GM12878 (cell line): ENCODE measurements at regions not wholly inside any gene's neighbourhood (a gene's known extent, or its start where the extent isn't known, plus 50 kb on each side); places are given as distances from the start of the nearest gene placed in this dataset.

Experiments used
- ATAC-seq: fragments of 200-7000 bp; cut with Tn5 transposase; 3 replicates; pipeline ENCODE4 v1.9.1; 2020; ENCODE audit warnings: mild to moderate bottlenecking, moderate library complexity
- BruUV-seq: library from RNA; stranded (reverse); fragments of 400-500 nt; replicated peaks from 2 replicates; lab custom pipeline; 2021; lab: Mats Ljungman, UMichigan
- CTCF ChIA-PET: fragments of 300-600 bp; sonication (Branson Sonifier 250); formaldehyde crosslinking; extraction: SDS; loops from one replicate; lab custom pipeline; 2021; ENCODE audit warnings: inconsistent platforms; lab: Yijun Ruan, JAX
- POLR2A ChIA-PET: fragments of 350-600 bp; formaldehyde crosslinking; extraction: SDS; loops from one replicate; lab custom pipeline; 2021; ENCODE audit warnings: inconsistent platforms; lab: Charles Lee
- RAD21 ChIA-PET: fragments of 300-600 bp; sonication (Branson Sonifier 250); formaldehyde crosslinking; loops from one replicate; lab custom pipeline; 2023; ENCODE audit warnings: antibody characterized with exemption; ENCODE audit not compliant: unreplicated experiment; lab: Charles Lee
- SMC1A ChIA-PET: fragments of 300-600 bp; sonication (Branson Sonifier 250); formaldehyde crosslinking; loops from one replicate; lab custom pipeline; 2023; ENCODE audit not compliant: unreplicated experiment, uncharacterized antibody; lab: Charles Lee
- DNase-seq: peaks from one replicate; pipeline ENCODE4 v3.0.0-alpha.2; 2011; ENCODE audit warnings: low read depth, low spot score
- FAIRE-seq: peaks from 3 replicates; lab custom pipeline; 2011; peaks lifted over from hg19 to GRCh38; lab: Jason Lieb, UNC
- H2AFZ ChIP-seq: 2 replicates; pipeline ENCODE4 v1.6.0; 2011; ENCODE audit warnings: low read depth, low read length, control low read depth; ENCODE audit not compliant: control insufficient read depth
- H3K27ac ChIP-seq: 2 replicates; pipeline ENCODE4 v1.5.1; 2011; ENCODE audit warnings: control low read depth; ENCODE audit not compliant: control insufficient read depth, insufficient read depth
- H3K27me3 ChIP-seq, 2 experiments: replicated peaks in 1 of 2; 2 replicates each; pipeline versions ENCODE4 v1.6.0 to v1.6.1; 2011; ENCODE audit warnings: low read length in 1 of 2; ENCODE audit not compliant: control insufficient read depth in 2 of 2, insufficient read depth in 2 of 2
- H3K36me3 ChIP-seq, 2 experiments: 2 replicates each; pipeline ENCODE4 v1.5.1; 2011; ENCODE audit warnings: low read length in 1 of 2; ENCODE audit not compliant: control insufficient read depth in 2 of 2, insufficient read depth in 2 of 2
- H3K4me1 ChIP-seq: 2 replicates; pipeline ENCODE4 v1.6.1; 2011; ENCODE audit warnings: mild to moderate bottlenecking, low read length, moderate library complexity, mixed read lengths; ENCODE audit not compliant: control insufficient read depth, insufficient read depth
- H3K4me2 ChIP-seq: 2 replicates; pipeline ENCODE4 v1.6.0; 2011; ENCODE audit warnings: control low read depth; ENCODE audit not compliant: control insufficient read depth, insufficient read depth
- H3K4me3 ChIP-seq: fragments of 200-600 bp; sonication (generic); 2 replicates; pipeline ENCODE4 v1.5.1; 2016
- H3K79me2 ChIP-seq: 2 replicates; pipeline ENCODE4 v1.6.0; 2011; ENCODE audit warnings: low read length; ENCODE audit not compliant: control insufficient read depth, insufficient read depth
- H3K9ac ChIP-seq: 2 replicates; pipeline ENCODE4 v1.8.0; 2011; ENCODE audit warnings: low read length, control low read depth, mixed read lengths; ENCODE audit not compliant: control insufficient read depth, insufficient read depth
- H3K9me3 ChIP-seq: replicated peaks from 3 replicates; pipeline ENCODE4 v1.5.1; 2011; ENCODE audit warnings: mild to moderate bottlenecking, low read length; ENCODE audit not compliant: control insufficient read depth, insufficient read depth
- H4K20me1 ChIP-seq: 2 replicates; pipeline ENCODE4 v1.6.0; 2011; ENCODE audit not compliant: control insufficient read depth, insufficient read depth
- BRCA1 ChIP-seq: IDR thresholded peaks from 2 replicates; pipeline ENCODE4 v1.6.1; 2011; ENCODE audit warnings: low read depth, low read length, improper control_type of control experiment
- CBFB ChIP-seq: IDR thresholded peaks from 2 replicates; pipeline ENCODE4 v1.6.1; 2016; ENCODE audit warnings: antibody characterized with exemption, low read depth
- CHD1 ChIP-seq: IDR thresholded peaks from 2 replicates; pipeline ENCODE4 v1.6.1; 2012; ENCODE audit warnings: low read depth, low read length, improper control_type of control experiment
- GATAD2B ChIP-seq: fragments of 450-650 bp; conservative IDR thresholded peaks from 2 replicates; pipeline ENCODE4 v1.6.1; 2017; ENCODE audit warnings: low read depth, mild to moderate bottlenecking, moderate library complexity
- HDGF ChIP-seq: fragments of 450-650 bp; IDR thresholded peaks from 2 replicates; pipeline ENCODE4 v1.6.1; 2016; ENCODE audit warnings: antibody characterized with exemption
- JUNB ChIP-seq: IDR thresholded peaks from 2 replicates; pipeline ENCODE4 v1.6.1; 2016; ENCODE audit warnings: antibody characterized with exemption, mild to moderate bottlenecking
- MXI1 ChIP-seq: fragments of 150-350 bp; IDR thresholded peaks from 2 replicates; pipeline ENCODE4 v1.6.1; 2011; ENCODE audit warnings: low read depth, mild to moderate bottlenecking, inconsistent platforms, low read length, improper control_type of control experiment
- NBN ChIP-seq: fragments of 450-650 bp; IDR thresholded peaks from 2 replicates; pipeline ENCODE4 v1.6.1; 2016
- PKNOX1 ChIP-seq: fragments of 450-650 bp; IDR thresholded peaks from 2 replicates; pipeline ENCODE4 v1.6.1; 2016; ENCODE audit warnings: mild to moderate bottlenecking
- RELA ChIP-seq: fragments of 450-650 bp; IDR thresholded peaks from 2 replicates; pipeline ENCODE4 v1.8.0; 2014; ENCODE audit warnings: borderline replicate concordance; ENCODE audit not compliant: partially characterized antibody
- RUNX3 ChIP-seq: IDR thresholded peaks from 2 replicates; pipeline ENCODE4 v1.6.1; 2012; ENCODE audit warnings: low read length, inconsistent platforms
- TBL1XR1 ChIP-seq: IDR thresholded peaks from 2 replicates; pipeline ENCODE4 v1.6.1; 2012; ENCODE audit warnings: low read depth, low read length, improper control_type of control experiment
- ZNF217 ChIP-seq: fragments of 450-650 bp; IDR thresholded peaks from 2 replicates; pipeline ENCODE4 v1.6.1; 2017; ENCODE audit warnings: antibody characterized with exemption, mild to moderate bottlenecking
- WGBS: methylation state at CpG from one replicate; pipeline ENCODE4 v1.1.6; 2016; ENCODE audit warnings: low lambda C conversion rate; ENCODE audit not compliant: insufficient replicate concordance, insufficient coverage; ENCODE audit errors: missing lambda C conversion rate; 5-methylcytosine and 5-hydroxymethylcytosine counted together
- in situ Hi-C: fragments of 300-500 bp; cut with MboI; formaldehyde crosslinking; loops from 9 replicates; pipeline ENCODE4 v1.14.3; 2018; ENCODE audit warnings: mixed read lengths
- intact Hi-C: fragments of 100-400 bp; cut with micrococcal nuclease; formaldehyde crosslinking; loops from one replicate; pipeline ENCODE4 v1.14.2; 2022; ENCODE audit not compliant: unreplicated experiment
- TF ChIP-seq, protein P1 (sequence below): IDR thresholded peaks from 2 replicates; pipeline ENCODE4 v1.6.1; 2011; ENCODE audit warnings: borderline replicate concordance, low read depth, mild to moderate bottlenecking, moderate library complexity, mixed read lengths, low read length; ENCODE audit not compliant: insufficient read depth; ENCODE audit errors: extremely low read length
- TF ChIP-seq, protein P2 (sequence below): fragments of 450-650 bp; IDR thresholded peaks from 2 replicates; pipeline ENCODE4 v1.6.1; 2017; ENCODE audit warnings: mild to moderate bottlenecking

GRCh38 chr11:47908198-47908597, 60.0 kb upstream of the NUP160 start:
- ChIA-PET RAD21 (interaction anchor here (1.3 kb wide), 1 partner anchor 24 kb away, joined by 3 read pairs; no protein-coding TSS in a partner anchor), CTCF (interaction anchor here (0.9 to 3.1 kb wide), 2 partner anchors 12 to 26 kb away, joined by 3 to 9 read pairs; no protein-coding TSS in a partner anchor), POLR2A (interaction anchor here (0.5 to 0.6 kb wide), 2 partner anchors 23 to 36 kb away, joined by 3 to 5 read pairs; no protein-coding TSS in a partner anchor), SMC1A (interaction anchor here (0.8 to 1.2 kb wide), 2 partner anchors 14 to 30 kb away, joined by 3 to 4 read pairs; no protein-coding TSS in a partner anchor)
- H3K4me3 ChIP-seq = no peak overlapping the region
- ATAC-seq (peak; percentile 31; the same call in 2 of the 3 replicates), FAIRE-seq (no peak), DNase-seq (no peak)
- peak overlapping the region; percentile 66 for H3K4me2 ChIP-seq
- no peak overlapping the region for H3K27ac ChIP-seq
- H3K4me1 ChIP-seq = peaks cover 5% of the 10 kb centered on the region
- H3K9me3 ChIP-seq = no peaks in the 10 kb centered on the region
- H3K9ac ChIP-seq = no peak overlapping the region
- no peaks in the 10 kb centered on the region for H4K20me1 ChIP-seq
- H3K36me3 ChIP-seq = no peaks in the 10 kb centered on the region
- no TSS peak for BruUV-seq
- TF ChIP-seq MXI1 (no peak), RUNX3 (peak; percentile 69), JUNB (0 out of 2 replicates have a peak, but pooled peaks have one; percentile 28)
- WGBS = 18% methylated on average over 5 of the region's 5 CpGs
- intact Hi-C loops (no loop called here), in situ Hi-C loops (no loop called here)
- H2AFZ ChIP-seq = peak overlapping the region; percentile 33; the same call in 1 of the 2 replicates
- H3K27me3 ChIP-seq = no peaks in the 10 kb centered on the region
- H3K79me2 ChIP-seq = no peaks in the 10 kb centered on the region

DNA sequence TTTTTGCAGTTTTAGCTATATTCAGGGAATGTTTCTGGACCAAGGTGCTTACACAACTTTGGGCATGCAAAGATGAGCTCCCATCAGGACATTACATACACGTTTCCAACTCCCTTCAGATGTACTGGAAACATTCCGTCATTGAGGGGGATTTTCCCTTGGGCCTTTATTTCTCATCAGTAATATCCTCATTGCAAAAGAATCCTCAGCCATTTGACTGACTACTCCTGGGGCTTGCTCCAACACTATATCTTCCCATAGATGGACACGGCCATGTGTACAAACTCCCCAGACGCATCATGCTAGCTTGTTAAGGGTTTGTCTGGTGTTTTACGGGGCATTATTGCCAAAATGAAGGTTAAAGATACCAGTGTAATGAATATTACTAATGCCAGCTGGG, 59.3 kb upstream of the NUP160 start:
- Histone ChIP-seq H2AFZ (no peak overlapping the region), H3K27me3 (no peaks in the 10 kb centered on the region), H3K36me3 (no peaks in the 10 kb centered on the region), H3K79me2 (no peaks in the 10 kb centered on the region), H3K4me3 (no peak overlapping the region), H3K9me3 (no peaks in the 10 kb centered on the region), H3K9ac (no peak overlapping the region), H4K20me1 (no peaks in the 10 kb centered on the region), H3K27ac (no peak overlapping the region), H3K4me1 (peaks cover 5% of the 10 kb centered on the region), H3K4me2 (no peak overlapping the region)
- BruUV-seq = no TSS peak
- intact Hi-C loops = no loop called here
- ChIA-PET RAD21 (interaction anchor here (1.3 kb wide), 1 partner anchor 25 kb away, joined by 3 read pairs; no protein-coding TSS in a partner anchor), POLR2A (interaction anchor here (0.6 kb wide), 1 partner anchor 37 kb away, joined by 3 read pairs; no protein-coding TSS in a partner anchor), CTCF (interaction anchor here (1.1 to 3.1 kb wide), 2 partner anchors 9 to 27 kb away, joined by 3 to 9 read pairs; no protein-coding TSS in a partner anchor), SMC1A (interaction anchor here (0.7 to 1.2 kb wide), 3 partner anchors 9 to 145 kb away, joined by 3 to 4 read pairs (median 4); no protein-coding TSS in a partner anchor)
- ATAC-seq (no peak), FAIRE-seq (no peak), DNase-seq (no peak)
- in situ Hi-C loops = no loop called here
- WGBS = 76% methylated on average over 5 of the region's 5 CpGs
- no peak for TF ChIP-seq CHD1
- no peak for TF ChIP-seq ZNF217
- TF ChIP-seq BRCA1 = no peak
- no peak for TF ChIP-seq CBFB
- TF ChIP-seq PKNOX1 = no peak
- no peak for TF ChIP-seq GATAD2B
- TF ChIP-seq NBN = no peak
- no peak for TF ChIP-seq TBL1XR1
- no peak for TF ChIP-seq HDGF
- no peak for TF ChIP-seq RELA
- TF ChIP-seq, protein P1, sequence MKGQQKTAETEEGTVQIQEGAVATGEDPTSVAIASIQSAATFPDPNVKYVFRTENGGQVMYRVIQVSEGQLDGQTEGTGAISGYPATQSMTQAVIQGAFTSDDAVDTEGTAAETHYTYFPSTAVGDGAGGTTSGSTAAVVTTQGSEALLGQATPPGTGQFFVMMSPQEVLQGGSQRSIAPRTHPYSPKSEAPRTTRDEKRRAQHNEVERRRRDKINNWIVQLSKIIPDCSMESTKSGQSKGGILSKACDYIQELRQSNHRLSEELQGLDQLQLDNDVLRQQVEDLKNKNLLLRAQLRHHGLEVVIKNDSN = no peak
- TF ChIP-seq, protein P2, sequence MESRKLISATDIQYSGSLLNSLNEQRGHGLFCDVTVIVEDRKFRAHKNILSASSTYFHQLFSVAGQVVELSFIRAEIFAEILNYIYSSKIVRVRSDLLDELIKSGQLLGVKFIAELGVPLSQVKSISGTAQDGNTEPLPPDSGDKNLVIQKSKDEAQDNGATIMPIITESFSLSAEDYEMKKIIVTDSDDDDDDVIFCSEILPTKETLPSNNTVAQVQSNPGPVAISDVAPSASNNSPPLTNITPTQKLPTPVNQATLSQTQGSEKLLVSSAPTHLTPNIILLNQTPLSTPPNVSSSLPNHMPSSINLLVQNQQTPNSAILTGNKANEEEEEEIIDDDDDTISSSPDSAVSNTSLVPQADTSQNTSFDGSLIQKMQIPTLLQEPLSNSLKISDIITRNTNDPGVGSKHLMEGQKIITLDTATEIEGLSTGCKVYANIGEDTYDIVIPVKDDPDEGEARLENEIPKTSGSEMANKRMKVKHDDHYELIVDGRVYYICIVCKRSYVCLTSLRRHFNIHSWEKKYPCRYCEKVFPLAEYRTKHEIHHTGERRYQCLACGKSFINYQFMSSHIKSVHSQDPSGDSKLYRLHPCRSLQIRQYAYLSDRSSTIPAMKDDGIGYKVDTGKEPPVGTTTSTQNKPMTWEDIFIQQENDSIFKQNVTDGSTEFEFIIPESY = no peak
